SU-DHL-6 (cell line): ENCODE measurements at regions not wholly inside any gene's neighbourhood (a gene's known extent, or its start where the extent isn't known, plus 50 kb on each side); places are given as distances from the start of the nearest gene placed in this dataset.
"Not testable (repeated sequence)": the region's sequence is repeated elsewhere in the genome, so short reads cannot be mapped to it uniquely, and the experiment has no call there.

ENCODE experiments used
- H2AFZ ChIP-seq: fragments of 200-600 bp; sonication (generic); 2 replicates; pipeline ENCODE4 v1.6.1; 2014; ENCODE audit warnings: low read depth, mild to moderate bottlenecking, moderate library complexity, mixed read lengths, antibody characterized with exemption, low read length; ENCODE audit not compliant: severe bottlenecking
- H3F3A ChIP-seq: fragments of 200-600 bp; shearing (Covaris generic); 2 replicates; pipeline ENCODE4 v1.6.0; 2016; ENCODE audit warnings: antibody characterized with exemption, mild to moderate bottlenecking; ENCODE audit not compliant: insufficient read depth
- H3K27ac ChIP-seq: fragments of 200-600 bp; sonication (generic); 2 replicates; pipeline ENCODE4 v1.5.1; 2016; ENCODE audit warnings: low read depth, mild to moderate bottlenecking, low read length, moderate library complexity, mixed read lengths
- H3K27me3 ChIP-seq: fragments of 200-600 bp; sonication (generic), shearing (Covaris generic); 2 replicates; pipeline ENCODE4 v1.6.0; 2014; ENCODE audit warnings: mild to moderate bottlenecking, low read length
- H3K36me3 ChIP-seq: fragments of 200-600 bp; sonication (generic); 2 replicates; pipeline ENCODE4 v1.6.1; 2014; ENCODE audit warnings: mild to moderate bottlenecking, low read length, mixed read lengths
- H3K4me2 ChIP-seq: fragments of 300-600, 200-600 bp; shearing (Covaris generic), sonication (generic); 2 replicates; pipeline ENCODE4 v1.6.0; 2014; ENCODE audit warnings: low read length, low read depth, mild to moderate bottlenecking; ENCODE audit not compliant: poor library complexity, severe bottlenecking
- H3K4me3 ChIP-seq: fragments of 200-600 bp; sonication (generic); 2 replicates; pipeline ENCODE4 v1.5.1; 2014; ENCODE audit warnings: antibody characterized with exemption, low read length, mild to moderate bottlenecking, mixed read lengths; ENCODE audit not compliant: insufficient read depth, poor library complexity, severe bottlenecking
- H3K79me2 ChIP-seq: fragments of 200-600 bp; sonication (generic); 2 replicates; pipeline ENCODE4 v1.6.1; 2014; ENCODE audit warnings: mild to moderate bottlenecking, low read length, moderate library complexity; ENCODE audit not compliant: insufficient read depth
- H3K9ac ChIP-seq: fragments of 200-600 bp; sonication (generic); 2 replicates; pipeline ENCODE4 v1.7.0; 2014; ENCODE audit warnings: mild to moderate bottlenecking, low read length
- H3K9me2 ChIP-seq: fragments of 200-600 bp; sonication (generic); replicated peaks from 2 replicates; pipeline ENCODE4 v1.6.1; 2014; ENCODE audit warnings: low read length; ENCODE audit not compliant: insufficient read depth
- H3K9me3 ChIP-seq: fragments of 200-600 bp; sonication (generic); 2 replicates; pipeline ENCODE4 v1.6.1; 2014; ENCODE audit warnings: low read length, mixed read lengths; ENCODE audit not compliant: insufficient read depth
- H4K20me1 ChIP-seq: fragments of 200-600 bp; sonication (generic); 2 replicates; pipeline ENCODE4 v1.6.1; 2014; ENCODE audit warnings: low read depth, mild to moderate bottlenecking, antibody characterized with exemption, low read length, moderate library complexity, mixed read lengths
- CTCF ChIP-seq: fragments of 200-600 bp; sonication (generic); IDR thresholded peaks from one replicate; pipeline ENCODE4 v1.5.1; 2017; ENCODE audit warnings: antibody characterized with exemption, mild to moderate bottlenecking, low read length, moderate library complexity; ENCODE audit not compliant: insufficient read depth, poor library complexity, severe bottlenecking
- EZH2phosphoT487 ChIP-seq: fragments of 200-600 bp; sonication (generic), shearing (Covaris generic); conservative IDR thresholded peaks from 2 replicates; pipeline ENCODE4 v1.6.1; 2018; ENCODE audit warnings: mild to moderate bottlenecking, antibody characterized with exemption, low read length, moderate library complexity, mixed read lengths

- no peak for TF ChIP-seq CTCF
- TF ChIP-seq EZH2phosphoT487 = no peak
- H3K9me3 ChIP-seq = no peaks in the 10 kb centered on the region; the same call in 1 of the 2 replicates
- H3K36me3 ChIP-seq = no peaks in the 10 kb centered on the region
- H3K27ac ChIP-seq = no peak overlapping the region
- H3K4me3 ChIP-seq = no peak overlapping the region
- no peaks in the 10 kb centered on the region for H3K79me2 ChIP-seq
- no peaks in the 10 kb centered on the region for H3K27me3 ChIP-seq
- no peak overlapping the region for H3K4me2 ChIP-seq
- no peak overlapping the region for H2AFZ ChIP-seq
- no peaks in the 10 kb centered on the region for H3F3A ChIP-seq
- H4K20me1 ChIP-seq = no peaks in the 10 kb centered on the region
- no peak overlapping the region for H3K9ac ChIP-seq
- H3K9me2 ChIP-seq = no peaks in the 10 kb centered on the region
These were observed 79.4 kb downstream of the TBX3 start for GRCh38 chr12:114604606-114605005.

GRCh38 chr12:114600584-114600983 lies 83.4 kb downstream of the TBX3 start:
- not testable (repeated sequence) for H3K4me2 ChIP-seq, H4K20me1 ChIP-seq, H3K9me2 ChIP-seq, H3K36me3 ChIP-seq, H3K27ac ChIP-seq, H2AFZ ChIP-seq, H3F3A ChIP-seq, H3K9ac ChIP-seq, H3K4me3 ChIP-seq, H3K27me3 ChIP-seq, H3K9me3 ChIP-seq, H3K79me2 ChIP-seq

- Histone ChIP-seq H2AFZ (no peak overlapping the region), H4K20me1 (no peaks in the 10 kb centered on the region), H3K27ac (no peak overlapping the region), H3K27me3 (no peaks in the 10 kb centered on the region), H3K9me2 (no peaks in the 10 kb centered on the region), H3K9me3 (no peaks in the 10 kb centered on the region; the same call in 1 of the 2 replicates), H3K9ac (no peak overlapping the region), H3K4me3 (no peak overlapping the region), H3K36me3 (no peaks in the 10 kb centered on the region), H3K4me2 (no peak overlapping the region), H3K79me2 (no peaks in the 10 kb centered on the region), H3F3A (no peaks in the 10 kb centered on the region)
- TF ChIP-seq EZH2phosphoT487 (no peak), CTCF (no peak)
These were observed 85.9 kb downstream of the TBX3 start for GRCh38 chr12:114598111-114598510.

- Histone ChIP-seq H3K79me2 (no peaks in the 10 kb centered on the region), H3K9ac (no peak overlapping the region)
These were observed 91.0 kb downstream of the TBX3 start for GRCh38 chr12:114592946-114593345.

More at GRCh38 chr12:114592946-114593345, 91.0 kb downstream of the TBX3 start:
- H2AFZ ChIP-seq = no peak overlapping the region
- H3K9me2 ChIP-seq = no peaks in the 10 kb centered on the region
- no peaks in the 10 kb centered on the region for H3K27me3 ChIP-seq
- TF ChIP-seq EZH2phosphoT487 (no peak), CTCF (no peak)
- H3K4me3 ChIP-seq = no peak overlapping the region
- H3K9me3 ChIP-seq = no peaks in the 10 kb centered on the region
- H3F3A ChIP-seq = no peaks in the 10 kb centered on the region
- H3K4me2 ChIP-seq = no peak overlapping the region
- H3K36me3 ChIP-seq = no peaks in the 10 kb centered on the region
- H4K20me1 ChIP-seq = no peaks in the 10 kb centered on the region
- H3K27ac ChIP-seq = no peak overlapping the region
